Keratinocyte (primary cell): ENCODE measurements at regions not wholly inside any gene's neighbourhood (a gene's known extent, or its start where the extent isn't known, plus 50 kb on each side); places are given as distances from the start of the nearest gene placed in this dataset.

Experiments used
- DNase-seq: peaks from one replicate; pipeline ENCODE4 v3.0.0-alpha.2; 2011; ENCODE audit warnings: low read depth, missing footprints, low spot score
- FAIRE-seq: peaks from 2 replicates; lab custom pipeline; 2011; peaks lifted over from hg19 to GRCh38; lab: Jason Lieb, UNC
- H2AFZ ChIP-seq: 2 replicates; pipeline ENCODE4 v1.6.0; 2012; ENCODE audit warnings: low read length, control low read depth, inconsistent platforms; ENCODE audit not compliant: control insufficient read depth
- H3K27ac ChIP-seq: 2 replicates; pipeline ENCODE4 v1.5.1; 2011; ENCODE audit warnings: low read length; ENCODE audit not compliant: control insufficient read depth, insufficient read depth
- H3K27me3 ChIP-seq: 3 replicates; pipeline ENCODE4 v1.6.0; 2011; ENCODE audit warnings: low read length; ENCODE audit not compliant: control insufficient read depth, insufficient read depth; ENCODE audit errors: extremely low read depth
- H3K36me3 ChIP-seq, 2 experiments: 2 replicates in 1 of 2; 3 replicates in 1 of 2; pipeline ENCODE4 v1.5.1; 2011; ENCODE audit warnings: low read length in 2 of 2, mild to moderate bottlenecking in 1 of 2; ENCODE audit not compliant: control insufficient read depth in 2 of 2, insufficient read depth in 2 of 2; ENCODE audit errors: extremely low read depth in 1 of 2
- H3K4me1 ChIP-seq: 3 replicates; pipeline ENCODE4 v1.5.1; 2011; ENCODE audit warnings: low read length; ENCODE audit not compliant: control insufficient read depth, insufficient read depth; ENCODE audit errors: extremely low read depth
- H3K4me2 ChIP-seq: 3 replicates; pipeline ENCODE4 v1.6.0; 2011; ENCODE audit warnings: low read depth, low read length; ENCODE audit not compliant: control insufficient read depth, insufficient read depth; ENCODE audit errors: extremely low read depth
- H3K4me3 ChIP-seq, 3 experiments: fragments of 200-600 bp in 1 of 3; sonication (generic) in 1 of 3; 2 replicates in 2 of 3; 3 replicates in 1 of 3; pipeline ENCODE4 v1.5.1; 2011 to 2016; ENCODE audit warnings: low read length in 3 of 3, mild to moderate bottlenecking in 3 of 3, control low read depth in 2 of 3, inconsistent platforms in 1 of 3, low read depth in 1 of 3, mixed read lengths in 1 of 3, mixed run types in 1 of 3, moderate library complexity in 1 of 3; ENCODE audit not compliant: control insufficient read depth in 2 of 3, insufficient read depth in 2 of 3; ENCODE audit errors: extremely low read depth in 1 of 3
- H3K79me2 ChIP-seq: 2 replicates; pipeline ENCODE4 v1.6.0; 2012; ENCODE audit warnings: low read length; ENCODE audit not compliant: control insufficient read depth, insufficient read depth
- H3K9ac ChIP-seq: 3 replicates; pipeline ENCODE4 v1.6.0; 2011; ENCODE audit warnings: low read length; ENCODE audit not compliant: control insufficient read depth, insufficient read depth; ENCODE audit errors: extremely low read depth
- H3K9me1 ChIP-seq: 3 replicates; pipeline ENCODE4 v1.6.0; 2011; ENCODE audit warnings: low read length; ENCODE audit not compliant: control insufficient read depth, insufficient read depth; ENCODE audit errors: extremely low read depth
- H3K9me3 ChIP-seq: 2 replicates; pipeline ENCODE4 v1.5.1; 2012; ENCODE audit warnings: low read depth, low read length; ENCODE audit not compliant: control insufficient read depth
- H4K20me1 ChIP-seq: 3 replicates; pipeline ENCODE4 v1.6.0; 2011; ENCODE audit warnings: low read length; ENCODE audit not compliant: control insufficient read depth, insufficient read depth; ENCODE audit errors: extremely low read depth
- CTCF ChIP-seq, 3 experiments: IDR thresholded peaks in 1 of 3; conservative IDR thresholded peaks in 1 of 3; optimal IDR thresholded peaks in 1 of 3; 2 replicates in 2 of 3; 3 replicates in 1 of 3; pipeline versions ENCODE3 to v1.5.1; 2011; ENCODE audit warnings: low read length in 3 of 3, mild to moderate bottlenecking in 3 of 3, moderate library complexity in 2 of 3, control low read depth in 1 of 3, inconsistent platforms in 1 of 3; ENCODE audit not compliant: insufficient read depth in 2 of 3; ENCODE audit errors: extremely low read depth in 1 of 3
- EZH2 ChIP-seq: IDR thresholded peaks from one replicate; pipeline ENCODE4 v1.6.1; 2012; ENCODE audit warnings: inconsistent platforms, mild to moderate bottlenecking, low read length, moderate library complexity
- dilution Hi-C: fragments of 300-500 bp; cut with MboI; formaldehyde crosslinking; loops from one replicate; pipeline ENCODE4 v1.7.0; 2020; ENCODE audit warnings: low sequenced_read_pairs; ENCODE audit not compliant: extremely low pct_ligation_motif_present

GRCh38 chr2:16401761-16402300 lies 263.8 kb downstream of the CYRIA start:
- TF ChIP-seq EZH2: no peak
- no peak for TF ChIP-seq CTCF (optimal IDR thresholded peaks at IDR 0.05 in 1 of 3, IDR thresholded peaks at IDR 0.05 in 1 of 3, conservative IDR thresholded peaks at IDR 0.05 in 1 of 3; ENCODE audit: extremely low read depth in 1 of 3, insufficient read depth in 2 of 3, low read length in 3 of 3)
- H2AFZ ChIP-seq: no peak overlapping the region
- no peaks in the 10 kb centered on the region for H3K79me2 ChIP-seq
- H4K20me1 ChIP-seq: no peaks in the 10 kb centered on the region
- no peaks in the 10 kb centered on the region for H3K9me1 ChIP-seq
- DNase-seq (no peak), FAIRE-seq (no peak)
- H3K4me3 ChIP-seq: no peak overlapping the region
- H3K4me1 ChIP-seq: no peaks in the 10 kb centered on the region
- no peak overlapping the region for H3K9ac ChIP-seq
- no peaks in the 10 kb centered on the region for H3K36me3 ChIP-seq
- no peak overlapping the region for H3K4me2 ChIP-seq
- H3K9me3 ChIP-seq: no peaks in the 10 kb centered on the region
- no peak overlapping the region for H3K27ac ChIP-seq
- dilution Hi-C loops: no loop called here
- no peaks in the 10 kb centered on the region for H3K27me3 ChIP-seq

- Histone ChIP-seq H4K20me1 (no peaks in the 10 kb centered on the region), H2AFZ (no peak overlapping the region), H3K36me3 (no peaks in the 10 kb centered on the region), H3K4me3 (no peak overlapping the region), H3K9ac (no peak overlapping the region), H3K9me3 (no peaks in the 10 kb centered on the region), H3K27ac (no peak overlapping the region), H3K27me3 (no peaks in the 10 kb centered on the region), H3K79me2 (no peaks in the 10 kb centered on the region), H3K4me1 (no peaks in the 10 kb centered on the region), H3K4me2 (no peak overlapping the region), H3K9me1 (no peaks in the 10 kb centered on the region)
- dilution Hi-C loops: no loop called here
- TF ChIP-seq EZH2 (no peak), CTCF (optimal IDR thresholded peaks at IDR 0.05 in 1 of 3, IDR thresholded peaks at IDR 0.05 in 1 of 3, conservative IDR thresholded peaks at IDR 0.05 in 1 of 3; ENCODE audit: extremely low read depth in 1 of 3, insufficient read depth in 2 of 3, low read length in 3 of 3) (no peak)
- FAIRE-seq (no peak), DNase-seq (no peak)
These were observed 265.5 kb downstream of the CYRIA start for GRCh38 chr2:16400127-16400623.
